ENCODE measurements at regions not wholly inside any gene's neighbourhood (a gene's known extent, or its start where the extent isn't known, plus 50 kb on each side); places are given as distances from the start of the nearest gene placed in this dataset.

DNA sequence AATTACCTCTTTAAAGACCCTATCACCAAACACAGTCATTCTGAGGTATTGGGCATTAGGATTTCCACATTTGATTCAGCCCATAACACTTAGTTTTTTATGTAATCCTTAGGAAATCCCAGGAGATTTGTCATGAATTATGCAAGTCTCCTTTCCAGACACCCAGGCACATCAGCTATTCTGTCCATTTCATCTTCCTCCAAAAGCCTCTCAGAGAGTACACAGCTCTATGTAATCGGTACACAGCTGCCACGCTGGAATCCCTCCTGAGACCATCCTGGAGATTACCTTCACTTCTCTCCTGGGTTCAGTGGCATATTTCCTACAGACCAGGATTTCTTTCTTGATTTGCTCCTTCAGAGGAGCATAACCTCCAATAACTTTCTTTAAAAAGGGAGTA lies 2309.8 kb upstream of the WWC1 start:
- TF ChIP-seq, protein P1, sequence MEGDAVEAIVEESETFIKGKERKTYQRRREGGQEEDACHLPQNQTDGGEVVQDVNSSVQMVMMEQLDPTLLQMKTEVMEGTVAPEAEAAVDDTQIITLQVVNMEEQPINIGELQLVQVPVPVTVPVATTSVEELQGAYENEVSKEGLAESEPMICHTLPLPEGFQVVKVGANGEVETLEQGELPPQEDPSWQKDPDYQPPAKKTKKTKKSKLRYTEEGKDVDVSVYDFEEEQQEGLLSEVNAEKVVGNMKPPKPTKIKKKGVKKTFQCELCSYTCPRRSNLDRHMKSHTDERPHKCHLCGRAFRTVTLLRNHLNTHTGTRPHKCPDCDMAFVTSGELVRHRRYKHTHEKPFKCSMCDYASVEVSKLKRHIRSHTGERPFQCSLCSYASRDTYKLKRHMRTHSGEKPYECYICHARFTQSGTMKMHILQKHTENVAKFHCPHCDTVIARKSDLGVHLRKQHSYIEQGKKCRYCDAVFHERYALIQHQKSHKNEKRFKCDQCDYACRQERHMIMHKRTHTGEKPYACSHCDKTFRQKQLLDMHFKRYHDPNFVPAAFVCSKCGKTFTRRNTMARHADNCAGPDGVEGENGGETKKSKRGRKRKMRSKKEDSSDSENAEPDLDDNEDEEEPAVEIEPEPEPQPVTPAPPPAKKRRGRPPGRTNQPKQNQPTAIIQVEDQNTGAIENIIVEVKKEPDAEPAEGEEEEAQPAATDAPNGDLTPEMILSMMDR (IDR thresholded peaks at IDR 0.05): no peak
- TF ChIP-seq POLR2A (IDR thresholded peaks at IDR 0.05): no peak

All from thyroid gland (tissue), 4 donors.